Right atrium auricular region (tissue), 2 donors: ENCODE measurements at regions not wholly inside any gene's neighbourhood (a gene's known extent, or its start where the extent isn't known, plus 50 kb on each side); places are given as distances from the start of the nearest gene placed in this dataset.

Source experiments
- DNase-seq: peaks from one replicate; pipeline ENCODE4 v3.0.0-alpha.2; 2019; ENCODE audit warnings: low spot score
- H3K27ac ChIP-seq, 2 donors: fragments of 200-600 bp; sonication (generic); 1 replicate in 1 of 2; 2 replicates in 1 of 2; pipeline ENCODE4 v1.5.1; 2016 to 2019
- H3K27me3 ChIP-seq, 2 donors: fragments of 200-600 bp; sonication (generic); one replicate each; pipeline versions ENCODE4 v1.5.1 to v1.6.0; 2017 to 2019
- H3K36me3 ChIP-seq: fragments of 200-600 bp; sonication (generic); one replicate; pipeline ENCODE4 v1.5.1; 2016
- H3K4me1 ChIP-seq, 2 donors: fragments of 200-600 bp; sonication (generic); one replicate each; pipeline versions ENCODE4 v1.5.1 to v1.6.0; 2017 to 2019
- H3K4me3 ChIP-seq, 2 donors: fragments of 200-600 bp; sonication (generic); 1 replicate in 1 of 2; 2 replicates in 1 of 2; pipeline ENCODE4 v1.5.1; 2017 to 2019; ENCODE audit warnings: mild to moderate bottlenecking in 1 of 2, moderate library complexity in 1 of 2
- H3K9me3 ChIP-seq, 2 donors: fragments of 200-600 bp; sonication (generic); one replicate each; pipeline ENCODE4 v1.5.1; 2019
- CTCF ChIP-seq, 2 donors: fragments of 200-600 bp; sonication (generic); IDR thresholded peaks; one replicate each; pipeline ENCODE4 v1.5.1; 2019; ENCODE audit warnings: antibody characterized with exemption in 2 of 2

DNA sequence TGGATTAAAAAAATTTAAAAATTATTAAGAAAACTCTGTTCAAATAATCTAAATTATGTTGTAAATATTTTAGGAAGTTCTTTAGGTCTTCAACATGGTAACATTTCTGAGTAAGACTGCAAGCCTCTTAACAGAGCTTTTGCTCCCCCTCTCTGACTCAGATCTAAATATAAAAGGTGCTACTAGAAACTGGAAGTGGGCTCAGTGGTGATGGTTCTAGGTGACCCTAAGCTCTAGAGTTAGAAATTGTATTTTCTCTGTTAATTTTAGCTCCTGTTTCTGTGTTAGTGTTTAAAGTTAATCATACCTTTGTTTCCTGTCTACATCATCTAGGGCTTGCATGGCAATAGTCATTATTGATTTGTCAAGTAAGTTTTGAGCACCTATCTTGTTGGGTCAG lies 159.9 kb upstream of the MEIS2 start:
- Histone ChIP-seq H3K9me3 (no peaks in the 10 kb centered on the region), H3K36me3 (no peaks in the 10 kb centered on the region), H3K27me3 (no peaks in the 10 kb centered on the region), H3K27ac (no peak overlapping the region), H3K4me1 (no peaks in the 10 kb centered on the region), H3K4me3 (no peak overlapping the region)
- DNase-seq, result no peak
- no peak for TF ChIP-seq CTCF (IDR thresholded peaks at IDR 0.05)

DNA sequence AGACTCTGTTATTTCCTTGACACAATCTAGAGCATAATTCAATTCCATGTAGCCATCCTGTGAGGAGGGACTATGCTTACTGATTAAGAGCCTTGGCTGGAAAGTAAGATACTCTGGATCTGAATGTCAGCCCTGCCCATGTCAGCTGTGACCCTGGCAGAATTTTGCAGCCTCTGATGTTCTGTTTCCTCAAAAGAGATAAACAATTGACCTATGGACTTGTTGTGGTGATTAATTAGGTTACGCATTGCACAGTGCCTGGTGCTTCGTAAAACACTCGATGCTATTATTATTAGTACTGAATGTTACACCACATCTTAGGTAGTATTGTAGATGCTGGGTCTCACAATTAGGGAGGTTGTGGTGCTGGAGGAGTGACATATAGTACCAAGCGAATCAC lies 161.3 kb upstream of the MEIS2 start:
- no peaks in the 10 kb centered on the region for H3K9me3 ChIP-seq
- H3K27me3 ChIP-seq, result no peaks in the 10 kb centered on the region
- DNase-seq, result no peak
- no peak for TF ChIP-seq CTCF (IDR thresholded peaks at IDR 0.05)
- no peak overlapping the region for H3K27ac ChIP-seq
- no peaks in the 10 kb centered on the region for H3K4me1 ChIP-seq
- no peaks in the 10 kb centered on the region for H3K36me3 ChIP-seq
- H3K4me3 ChIP-seq, result no peak overlapping the region

GRCh38 chr15:37262922-37263608 lies 162.7 kb upstream of the MEIS2 start:
- no peaks in the 10 kb centered on the region for H3K36me3 ChIP-seq
- H3K4me1 ChIP-seq, result no peaks in the 10 kb centered on the region
- no peak overlapping the region for H3K4me3 ChIP-seq
- H3K9me3 ChIP-seq, result no peaks in the 10 kb centered on the region
- H3K27me3 ChIP-seq, result no peaks in the 10 kb centered on the region
- no peak for TF ChIP-seq CTCF (IDR thresholded peaks at IDR 0.05)
- no peak overlapping the region for H3K27ac ChIP-seq
- no peak for DNase-seq

GRCh38 chr15:37289109-37289765 lies 188.9 kb upstream of the MEIS2 start:
- no peaks in the 10 kb centered on the region for H3K9me3 ChIP-seq
- TF ChIP-seq CTCF (IDR thresholded peaks at IDR 0.05), result no peak
- no peak overlapping the region for H3K27ac ChIP-seq
- H3K4me1 ChIP-seq, result no peaks in the 10 kb centered on the region
- H3K36me3 ChIP-seq, result no peaks in the 10 kb centered on the region
- no peak for DNase-seq
- no peak overlapping the region for H3K4me3 ChIP-seq
- no peaks in the 10 kb centered on the region for H3K27me3 ChIP-seq

DNA sequence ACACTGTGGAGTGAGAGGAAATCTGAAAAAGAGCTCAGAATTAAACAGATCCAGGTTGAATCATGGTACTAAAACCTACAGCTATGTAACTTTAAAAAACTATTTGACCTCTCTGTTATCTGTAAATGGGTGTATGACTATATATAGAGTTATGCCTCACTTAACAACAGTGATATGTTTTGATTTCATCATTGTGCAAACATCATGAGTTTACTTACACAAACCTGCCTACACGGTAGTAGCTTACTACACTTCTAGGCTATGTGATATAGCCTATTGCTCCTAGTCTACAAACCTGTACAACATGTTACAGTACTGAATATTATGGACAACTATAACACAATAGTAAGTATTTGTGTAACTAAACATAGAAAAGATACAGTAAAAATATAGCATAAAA lies 191.6 kb upstream of the MEIS2 start:
- no peaks in the 10 kb centered on the region for H3K36me3 ChIP-seq
- no peak overlapping the region for H3K27ac ChIP-seq
- DNase-seq, result no peak
- H3K9me3 ChIP-seq, result no peaks in the 10 kb centered on the region
- no peak overlapping the region for H3K4me3 ChIP-seq
- no peaks in the 10 kb centered on the region for H3K27me3 ChIP-seq
- H3K4me1 ChIP-seq, result no peaks in the 10 kb centered on the region
- TF ChIP-seq CTCF (IDR thresholded peaks at IDR 0.05), result no peak

- H3K4me3 ChIP-seq, result no peak overlapping the region
- no peaks in the 10 kb centered on the region for H3K4me1 ChIP-seq
- no peaks in the 10 kb centered on the region for H3K27me3 ChIP-seq
- H3K36me3 ChIP-seq, result no peaks in the 10 kb centered on the region
- DNase-seq, result no peak
- no peak for TF ChIP-seq CTCF (IDR thresholded peaks at IDR 0.05)
- no peak overlapping the region for H3K27ac ChIP-seq
- no peaks in the 10 kb centered on the region for H3K9me3 ChIP-seq
Measured at GRCh38 chr15:37298271-37298670, 197.9 kb upstream of the MEIS2 start.
